ENCODE measurements at regions not wholly inside any gene's neighbourhood (a gene's known extent, or its start where the extent isn't known, plus 50 kb on each side); places are given as distances from the start of the nearest gene placed in this dataset.

DNA sequence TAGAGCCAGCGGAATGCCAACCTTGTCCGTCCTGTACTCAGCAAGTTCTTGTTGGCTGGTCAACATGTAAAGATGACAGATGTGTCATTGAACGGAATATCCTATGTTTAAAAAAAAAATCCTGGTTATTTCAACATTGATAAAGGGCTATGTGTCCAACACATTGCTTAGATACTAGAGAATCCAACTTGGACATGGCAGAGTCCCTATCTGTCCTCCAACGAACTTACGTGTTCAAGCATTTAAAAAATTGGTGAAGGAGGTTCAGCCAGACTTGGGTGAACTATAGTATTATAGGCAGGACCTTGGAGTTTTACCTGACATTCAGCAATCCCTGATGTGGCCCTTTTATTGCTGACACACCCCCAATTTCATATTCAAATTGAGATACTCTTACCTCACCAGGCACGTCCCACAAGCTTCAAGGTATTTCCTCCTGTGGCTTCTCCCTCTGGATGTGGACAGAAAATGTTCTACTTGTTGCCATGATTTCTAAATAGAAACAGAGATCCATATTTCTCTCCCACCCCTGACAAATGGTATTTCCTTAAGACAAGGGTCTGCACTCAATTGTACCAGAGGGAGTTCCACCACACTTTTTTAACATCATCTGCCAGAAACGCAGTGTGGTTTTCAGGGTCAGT, 207.7 kb upstream of the TPM1 start:
- Histone ChIP-seq H3K36me3 (ENCODE audit: control insufficient read depth in 2 of 2, insufficient read depth in 2 of 2, low read length in 2 of 2) (peaks cover 41 to 43% of the 10 kb centered on the region in 2 donors), H3K9me3 (ENCODE audit: control insufficient read depth in 2 of 2, low read length in 2 of 2) (no peaks in the 10 kb centered on the region), H3K9ac (ENCODE audit: low read depth in 1 of 2, low read length in 2 of 2) (peak overlapping the region; percentile 26 to 36), H3K27me3 (ENCODE audit: control insufficient read depth in 2 of 2, insufficient read depth in 2 of 2, low read length in 2 of 2) (no peaks in the 10 kb centered on the region), H3K4me1 (ENCODE audit: control insufficient read depth in 2 of 2, insufficient read depth in 2 of 2, low read length in 2 of 2) (peaks cover 9 to 25% of the 10 kb centered on the region in 2 donors), H3K4me3 (ENCODE audit: low read length in 2 of 2) (peak overlapping the region in 1 of 2 donors; percentile 49), H3K27ac (ENCODE audit: low read depth in 2 of 2, low read length in 2 of 2) (peak overlapping the region; percentile 84 to 87)

DNA sequence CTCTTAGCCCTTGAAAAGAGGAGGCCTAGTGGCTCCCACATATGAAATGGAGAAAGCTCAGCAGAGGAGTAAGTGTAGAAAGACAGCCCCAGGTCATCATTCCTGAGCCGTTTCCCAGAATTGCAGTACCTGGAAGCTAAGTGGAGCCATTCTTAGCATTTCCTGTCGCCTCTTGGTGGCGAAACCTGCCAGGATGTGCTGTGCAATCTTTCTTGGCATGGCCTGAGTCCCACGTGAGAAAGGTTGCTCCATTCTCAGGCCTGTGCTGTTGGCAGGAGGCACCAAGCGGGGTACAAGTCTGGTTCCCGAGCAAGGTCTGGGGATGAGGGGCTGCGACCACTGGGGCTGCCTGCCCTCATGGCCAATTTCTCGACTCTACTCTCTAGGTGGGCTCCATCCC, 207.2 kb upstream of the TPM1 start:
- Histone ChIP-seq H3K27ac (ENCODE audit: low read depth in 2 of 2, low read length in 2 of 2) (peak overlapping the region; percentile 84 to 87), H3K27me3 (ENCODE audit: control insufficient read depth in 2 of 2, insufficient read depth in 2 of 2, low read length in 2 of 2) (no peaks in the 10 kb centered on the region), H3K4me1 (ENCODE audit: control insufficient read depth in 2 of 2, insufficient read depth in 2 of 2, low read length in 2 of 2) (peaks cover 9 to 25% of the 10 kb centered on the region in 2 donors), H3K9ac (ENCODE audit: low read depth in 1 of 2, low read length in 2 of 2) (peak overlapping the region; percentile 26 to 36), H3K36me3 (ENCODE audit: control insufficient read depth in 2 of 2, insufficient read depth in 2 of 2, low read length in 2 of 2) (peaks cover 46 to 48% of the 10 kb centered on the region in 2 donors), H3K4me3 (ENCODE audit: low read length in 2 of 2) (no peak overlapping the region), H3K9me3 (ENCODE audit: control insufficient read depth in 2 of 2, low read length in 2 of 2) (no peaks in the 10 kb centered on the region)

- Histone ChIP-seq H3K36me3 (ENCODE audit: control insufficient read depth in 2 of 2, insufficient read depth in 2 of 2, low read length in 2 of 2) (peaks cover 50 to 52% of the 10 kb centered on the region in 2 donors), H3K27ac (ENCODE audit: low read depth in 2 of 2, low read length in 2 of 2) (peak overlapping the region; percentile 84 to 87), H3K9ac (ENCODE audit: low read depth in 1 of 2, low read length in 2 of 2) (no peak overlapping the region), H3K4me3 (ENCODE audit: low read length in 2 of 2) (no peak overlapping the region), H3K9me3 (ENCODE audit: control insufficient read depth in 2 of 2, low read length in 2 of 2) (no peaks in the 10 kb centered on the region), H3K27me3 (ENCODE audit: control insufficient read depth in 2 of 2, insufficient read depth in 2 of 2, low read length in 2 of 2) (no peaks in the 10 kb centered on the region), H3K4me1 (ENCODE audit: control insufficient read depth in 2 of 2, insufficient read depth in 2 of 2, low read length in 2 of 2) (peaks cover 9 to 25% of the 10 kb centered on the region in 2 donors)
These were observed 206.8 kb upstream of the TPM1 start for GRCh38 chr15:62835762-62836161.

DNA sequence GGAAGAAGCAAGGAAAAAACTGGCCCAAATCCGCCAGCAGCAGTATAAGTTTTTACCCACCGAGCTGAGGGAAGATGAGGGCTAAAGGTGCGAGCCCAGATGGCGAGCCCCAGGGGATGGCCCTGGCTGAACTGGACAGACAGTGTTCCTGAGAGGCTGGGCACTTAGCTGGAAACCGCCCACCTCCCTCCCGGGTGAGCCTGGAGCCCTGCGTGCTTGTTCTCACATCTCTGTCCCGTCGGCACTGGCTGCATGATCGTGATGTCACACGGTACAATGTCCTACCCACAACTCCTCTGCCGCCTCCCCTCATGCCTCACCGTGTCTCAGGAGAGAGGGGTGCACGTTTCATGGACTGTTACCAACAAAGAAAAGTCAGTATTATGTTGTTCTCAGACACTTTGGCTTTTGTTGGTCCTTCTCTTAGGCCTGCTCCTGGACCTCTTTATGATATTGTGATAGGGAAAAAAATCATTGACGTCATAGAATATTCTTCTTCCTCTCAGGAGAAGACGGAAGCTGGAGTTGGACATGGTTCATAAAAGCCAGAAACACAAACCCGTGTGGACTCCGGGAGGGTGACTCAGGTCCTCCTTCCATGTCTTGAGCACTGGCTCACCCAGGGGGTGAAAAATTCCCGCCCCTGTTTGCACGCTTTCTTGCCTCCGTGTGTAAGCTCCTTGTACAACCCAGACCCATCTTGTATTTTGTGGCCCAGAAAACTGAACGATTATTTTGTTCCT, 201.8 kb upstream of the TPM1 start:
- no peak overlapping the region for H3K27ac ChIP-seq (ENCODE audit: low read depth in 2 of 2, low read length in 2 of 2)
- no peaks in the 10 kb centered on the region for H3K27me3 ChIP-seq (ENCODE audit: control insufficient read depth in 2 of 2, insufficient read depth in 2 of 2, low read length in 2 of 2)
- no peak overlapping the region for H3K9ac ChIP-seq (ENCODE audit: low read depth in 1 of 2, low read length in 2 of 2)
- H3K4me3 ChIP-seq (ENCODE audit: low read length in 2 of 2), result no peak overlapping the region
- H3K9me3 ChIP-seq (ENCODE audit: control insufficient read depth in 2 of 2, low read length in 2 of 2), result no peaks in the 10 kb centered on the region
- peaks cover 43 to 60% of the 10 kb centered on the region in 2 donors for H3K36me3 ChIP-seq (ENCODE audit: control insufficient read depth in 2 of 2, insufficient read depth in 2 of 2, low read length in 2 of 2)
- H3K4me1 ChIP-seq (ENCODE audit: control insufficient read depth in 2 of 2, insufficient read depth in 2 of 2, low read length in 2 of 2), result peaks cover 0 to 7% of the 10 kb centered on the region in 2 donors

GRCh38 chr15:62841269-62841628, 201.3 kb upstream of the TPM1 start:
- peaks cover 37 to 56% of the 10 kb centered on the region in 2 donors for H3K36me3 ChIP-seq (ENCODE audit: control insufficient read depth in 2 of 2, insufficient read depth in 2 of 2, low read length in 2 of 2)
- H3K9ac ChIP-seq (ENCODE audit: low read depth in 1 of 2, low read length in 2 of 2), result no peak overlapping the region
- no peak overlapping the region for H3K27ac ChIP-seq (ENCODE audit: low read depth in 2 of 2, low read length in 2 of 2)
- H3K9me3 ChIP-seq (ENCODE audit: control insufficient read depth in 2 of 2, low read length in 2 of 2), result no peaks in the 10 kb centered on the region
- H3K4me1 ChIP-seq (ENCODE audit: control insufficient read depth in 2 of 2, insufficient read depth in 2 of 2, low read length in 2 of 2), result peaks cover 0 to 8% of the 10 kb centered on the region in 2 donors
- no peak overlapping the region for H3K4me3 ChIP-seq (ENCODE audit: low read length in 2 of 2)
- H3K27me3 ChIP-seq (ENCODE audit: control insufficient read depth in 2 of 2, insufficient read depth in 2 of 2, low read length in 2 of 2), result no peaks in the 10 kb centered on the region

DNA sequence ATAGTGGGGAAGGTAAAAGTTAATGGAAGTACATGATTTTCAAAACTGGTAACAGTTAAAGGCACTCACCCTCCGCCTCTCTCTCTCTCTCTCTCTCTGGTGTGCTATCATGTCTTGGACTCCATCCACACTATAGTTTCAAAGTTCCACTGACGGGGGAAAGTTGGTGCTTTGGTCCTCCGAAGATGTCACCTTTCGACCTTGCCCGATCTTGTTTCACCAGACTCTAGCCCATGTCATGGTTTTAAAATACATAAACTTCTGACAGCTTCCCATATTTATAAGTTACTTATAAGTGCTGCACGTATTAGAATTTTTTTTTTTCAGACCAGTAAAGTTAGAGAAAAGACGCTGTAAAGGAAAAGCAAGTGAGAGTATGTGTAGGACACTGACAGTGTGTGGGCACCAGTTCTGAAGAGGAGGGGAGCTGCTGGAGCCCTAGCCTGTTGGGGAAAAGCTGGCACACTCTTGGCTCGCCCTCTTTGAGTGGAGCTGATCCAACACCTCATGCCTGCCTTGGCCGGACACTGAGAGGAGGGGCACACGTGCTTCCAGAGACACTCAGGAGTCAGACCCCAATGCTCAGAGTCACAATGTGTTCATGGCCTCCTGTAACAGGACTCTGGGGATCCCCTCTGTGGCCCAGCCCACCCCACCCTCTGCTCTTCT, 200.5 kb upstream of the TPM1 start:
- Histone ChIP-seq H3K4me1 (ENCODE audit: control insufficient read depth in 2 of 2, insufficient read depth in 2 of 2, low read length in 2 of 2) (peaks cover 0 to 8% of the 10 kb centered on the region in 2 donors), H3K27me3 (ENCODE audit: control insufficient read depth in 2 of 2, insufficient read depth in 2 of 2, low read length in 2 of 2) (no peaks in the 10 kb centered on the region), H3K4me3 (ENCODE audit: low read length in 2 of 2) (no peak overlapping the region), H3K36me3 (ENCODE audit: control insufficient read depth in 2 of 2, insufficient read depth in 2 of 2, low read length in 2 of 2) (peaks cover 35 to 53% of the 10 kb centered on the region in 2 donors), H3K9me3 (ENCODE audit: control insufficient read depth in 2 of 2, low read length in 2 of 2) (no peaks in the 10 kb centered on the region), H3K27ac (ENCODE audit: low read depth in 2 of 2, low read length in 2 of 2) (no peak overlapping the region), H3K9ac (ENCODE audit: low read depth in 1 of 2, low read length in 2 of 2) (no peak overlapping the region)

GRCh38 chr15:62843311-62843710, 199.2 kb upstream of the TPM1 start:
- Histone ChIP-seq H3K36me3 (ENCODE audit: control insufficient read depth in 2 of 2, insufficient read depth in 2 of 2, low read length in 2 of 2) (peaks cover 26 to 41% of the 10 kb centered on the region in 2 donors), H3K27me3 (ENCODE audit: control insufficient read depth in 2 of 2, insufficient read depth in 2 of 2, low read length in 2 of 2) (no peaks in the 10 kb centered on the region), H3K4me3 (ENCODE audit: low read length in 2 of 2) (no peak overlapping the region), H3K9ac (ENCODE audit: low read depth in 1 of 2, low read length in 2 of 2) (no peak overlapping the region), H3K4me1 (ENCODE audit: control insufficient read depth in 2 of 2, insufficient read depth in 2 of 2, low read length in 2 of 2) (peaks cover 0 to 9% of the 10 kb centered on the region in 2 donors), H3K27ac (ENCODE audit: low read depth in 2 of 2, low read length in 2 of 2) (no peak overlapping the region), H3K9me3 (ENCODE audit: control insufficient read depth in 2 of 2, low read length in 2 of 2) (no peaks in the 10 kb centered on the region)

GRCh38 chr15:62844564-62845240, 197.8 kb upstream of the TPM1 start:
- Histone ChIP-seq H3K4me3 (ENCODE audit: low read length in 2 of 2) (no peak overlapping the region), H3K27ac (ENCODE audit: low read depth in 2 of 2, low read length in 2 of 2) (no peak overlapping the region), H3K9me3 (ENCODE audit: control insufficient read depth in 2 of 2, low read length in 2 of 2) (no peaks in the 10 kb centered on the region), H3K4me1 (ENCODE audit: control insufficient read depth in 2 of 2, insufficient read depth in 2 of 2, low read length in 2 of 2) (peaks cover 0 to 12% of the 10 kb centered on the region in 2 donors), H3K9ac (ENCODE audit: low read depth in 1 of 2, low read length in 2 of 2) (no peak overlapping the region), H3K36me3 (ENCODE audit: control insufficient read depth in 2 of 2, insufficient read depth in 2 of 2, low read length in 2 of 2) (peaks cover 13 to 27% of the 10 kb centered on the region in 2 donors), H3K27me3 (ENCODE audit: control insufficient read depth in 2 of 2, insufficient read depth in 2 of 2, low read length in 2 of 2) (no peaks in the 10 kb centered on the region)

DNA sequence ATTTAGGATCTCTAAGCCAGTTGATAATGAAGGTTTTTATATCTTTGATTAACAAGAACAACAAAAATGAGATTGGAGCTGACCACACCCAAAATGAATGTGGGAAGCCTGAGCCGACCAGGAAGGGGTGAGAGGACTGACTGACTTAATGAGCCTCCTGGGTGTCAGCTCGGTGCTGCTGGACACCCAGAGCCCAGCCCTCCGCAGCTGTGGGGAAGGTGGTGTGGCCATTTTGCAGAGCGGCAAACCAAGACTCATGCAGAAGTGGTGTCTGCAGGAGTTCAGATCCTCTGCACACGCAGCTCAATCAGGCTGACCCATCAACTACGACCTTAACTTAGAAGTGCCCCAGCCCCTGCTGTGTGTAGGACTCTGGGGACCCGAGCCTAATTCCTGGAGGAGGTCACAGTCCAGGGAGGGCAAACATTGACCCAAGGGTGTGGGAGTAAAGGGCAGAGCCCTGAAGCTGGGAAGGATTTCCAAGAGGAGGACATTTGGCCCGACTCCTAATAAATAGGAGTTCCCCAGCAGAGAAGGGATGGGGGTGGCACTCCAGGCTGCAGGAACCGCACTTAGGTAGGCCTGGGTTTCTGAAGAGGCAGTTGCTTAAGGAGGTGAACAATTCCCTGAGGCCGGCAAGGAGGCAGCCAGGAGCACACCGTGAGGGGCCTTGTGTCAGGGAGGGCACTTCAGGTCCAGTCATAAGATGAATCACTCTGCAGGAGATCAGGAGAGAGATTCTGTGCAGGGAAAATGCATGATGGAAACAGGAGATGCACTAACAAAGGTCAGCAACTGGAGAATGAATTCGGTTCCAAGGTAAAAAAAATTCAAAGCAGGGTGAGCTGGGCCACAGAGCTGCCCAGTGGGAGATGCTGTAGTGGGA, 197.1 kb upstream of the TPM1 start:
- no peaks in the 10 kb centered on the region for H3K9me3 ChIP-seq (ENCODE audit: control insufficient read depth in 2 of 2, low read length in 2 of 2)
- peaks cover 0 to 12% of the 10 kb centered on the region in 2 donors for H3K4me1 ChIP-seq (ENCODE audit: control insufficient read depth in 2 of 2, insufficient read depth in 2 of 2, low read length in 2 of 2)
- H3K27me3 ChIP-seq (ENCODE audit: control insufficient read depth in 2 of 2, insufficient read depth in 2 of 2, low read length in 2 of 2), result no peaks in the 10 kb centered on the region
- H3K36me3 ChIP-seq (ENCODE audit: control insufficient read depth in 2 of 2, insufficient read depth in 2 of 2, low read length in 2 of 2), result peaks cover 6 to 20% of the 10 kb centered on the region in 2 donors
- no peak overlapping the region for H3K9ac ChIP-seq (ENCODE audit: low read depth in 1 of 2, low read length in 2 of 2)
- H3K4me3 ChIP-seq (ENCODE audit: low read length in 2 of 2), result no peak overlapping the region
- no peak overlapping the region for H3K27ac ChIP-seq (ENCODE audit: low read depth in 2 of 2, low read length in 2 of 2)
